T-cell (primary cell): ENCODE measurements at regions not wholly inside any gene's neighbourhood (a gene's known extent, or its start where the extent isn't known, plus 50 kb on each side); places are given as distances from the start of the nearest gene placed in this dataset.

ENCODE experiments used
- ATAC-seq, 4 experiments: fragments of 200-7000 bp in 3 of 4; fragments of 150-1000 bp in 1 of 4; cut with Tn5 transposase; replicated peaks in 1 of 4; 1 replicate in 3 of 4; 2 replicates in 1 of 4; pipeline ENCODE4 v1.10.0; 2021; ENCODE audit warnings: moderate library complexity in 3 of 4, mild to moderate bottlenecking in 2 of 4, moderate number of reproducible peaks in 1 of 4
- CTCF ChIA-PET, 2 donors: fragments of 300-600 bp; sonication (Branson Sonifier 250); formaldehyde crosslinking; loops; one replicate each; lab custom pipeline; 2022; ENCODE audit warnings: antibody characterized with exemption in 2 of 2; lab: Charles Lee
- POLR2A ChIA-PET, 2 donors: fragments of 300-600 bp; sonication (Branson Sonifier 250); formaldehyde crosslinking; loops; one replicate each; lab custom pipeline; 2022; ENCODE audit warnings: antibody characterized with exemption in 2 of 2; lab: Charles Lee
- DNase-seq, 35 experiments: peaks; one replicate each; pipeline versions ENCODE4 v3.0.0 to v3.0.0-alpha.2; 2013 to 2023
- H3K27ac ChIP-seq: one replicate; pipeline ENCODE4 v1.5.1; 2013; ENCODE audit warnings: low read length
- H3K27me3 ChIP-seq, 2 experiments: replicated peaks in 1 of 2; 1 replicate in 1 of 2; 2 replicates in 1 of 2; pipeline versions ENCODE4 v1.6.1 to v1.7.0; 2013; ENCODE audit warnings: low read length in 1 of 2, mixed read lengths in 1 of 2; ENCODE audit not compliant: control insufficient read depth in 2 of 2, insufficient read depth in 2 of 2; ENCODE audit errors: extremely low read depth in 1 of 2
- H3K36me3 ChIP-seq, 2 donors: 1 replicate in 1 of 2; 2 replicates in 1 of 2; pipeline versions ENCODE4 v1.6.1 to v1.7.0; 2013; ENCODE audit warnings: low read length in 1 of 2; ENCODE audit not compliant: control insufficient read depth in 2 of 2, insufficient read depth in 1 of 2; ENCODE audit errors: extremely low read depth in 1 of 2
- H3K4me1 ChIP-seq, 2 experiments: 1 replicate in 1 of 2; 2 replicates in 1 of 2; pipeline versions ENCODE4 v1.6.1 to v1.7.0; 2013; ENCODE audit warnings: low read length in 2 of 2, mixed read lengths in 1 of 2; ENCODE audit not compliant: insufficient read depth in 2 of 2, control insufficient read depth in 1 of 2; ENCODE audit errors: extremely low read depth in 1 of 2
- H3K4me3 ChIP-seq, 2 donors: 1 replicate in 1 of 2; 2 replicates in 1 of 2; pipeline versions ENCODE4 v1.5.1 to v1.7.0; 2013; ENCODE audit warnings: mild to moderate bottlenecking in 2 of 2, low read length in 1 of 2, moderate library complexity in 1 of 2; ENCODE audit not compliant: control insufficient read depth in 1 of 2; ENCODE audit errors: extremely low read depth in 1 of 2
- H3K9me3 ChIP-seq: 2 replicates; pipeline ENCODE4 v1.7.0; 2013
- H3K27ac Mint-ChIP-seq, 2 donors: one replicate each; pipeline ENCODE4 v1.8.0; 2020 to 2021; ENCODE audit warnings: mild to moderate bottlenecking in 2 of 2, mixed read lengths in 2 of 2
- H3K27me3 Mint-ChIP-seq, 2 donors: one replicate each; pipeline ENCODE4 v1.8.0; 2021 to 2022; ENCODE audit warnings: mixed read lengths in 2 of 2
- H3K36me3 Mint-ChIP-seq: one replicate; pipeline ENCODE4 v1.8.0; 2021; ENCODE audit warnings: mixed read lengths
- H3K4me1 Mint-ChIP-seq, 3 donors: one replicate each; pipeline ENCODE4 v1.8.0; 2020 to 2022; ENCODE audit warnings: mixed read lengths in 3 of 3, mild to moderate bottlenecking in 1 of 3
- H3K4me3 Mint-ChIP-seq, 3 donors: one replicate each; pipeline ENCODE4 v1.8.0; 2020 to 2022; ENCODE audit warnings: mild to moderate bottlenecking in 3 of 3, mixed read lengths in 3 of 3, moderate library complexity in 3 of 3
- H3K9me3 Mint-ChIP-seq, 3 donors: one replicate each; pipeline ENCODE4 v1.8.0; 2020 to 2022; ENCODE audit warnings: mixed read lengths in 3 of 3
- WGBS: methylation state at CpG from one replicate; pipeline ENCODE4 v1.1.5; 2013; ENCODE audit warnings: missing lambda C conversion rate; ENCODE audit not compliant: insufficient coverage; 5-methylcytosine and 5-hydroxymethylcytosine counted together

DNA sequence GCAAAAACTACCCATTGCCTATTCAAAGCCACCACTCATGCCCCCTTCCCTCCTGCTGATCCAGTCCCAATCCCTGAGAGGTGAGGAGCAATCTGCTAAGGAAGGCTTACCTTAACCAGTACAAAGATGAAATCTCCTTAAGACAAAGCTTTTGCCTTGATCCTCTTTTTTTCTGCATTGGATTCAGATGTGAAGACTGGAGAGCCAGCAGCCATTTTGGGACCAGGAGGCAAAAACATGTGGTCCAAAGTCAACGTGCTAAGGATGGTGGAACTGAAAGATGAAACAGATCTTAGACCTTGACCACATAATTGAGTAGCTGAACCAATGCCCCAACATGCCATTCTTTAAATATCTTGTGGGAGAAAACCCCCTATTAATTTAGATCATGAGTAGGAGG is 171.4 kb downstream of the IRX5 start:
- H3K9me3 ChIP-seq, result no peaks in the 10 kb centered on the region
- Mint-ChIP-seq H3K36me3 (no peaks in the 10 kb centered on the region), H3K4me3 (no peak overlapping the region), H3K4me1 (no peaks in the 10 kb centered on the region), H3K27me3 (peaks cover 0 to 4% of the 10 kb centered on the region in 2 donors), H3K27ac (no peak overlapping the region), H3K9me3 (peaks cover 4 to 17% (median 8%) of the 10 kb centered on the region in 3 donors)
- H3K27me3 ChIP-seq, result peaks cover 0 to 6% of the 10 kb centered on the region in 2 experiments
- H3K4me3 ChIP-seq, result no peak overlapping the region
- H3K27ac ChIP-seq, result no peak overlapping the region
- WGBS, result no CpG with 5 or more reads among the region's 1 CpG
- ChIA-PET CTCF (no interaction called here), POLR2A (interaction anchor here in 1 of 2 donors (0.5 kb wide), 1 partner anchor 737 kb away, joined by 3 read pairs; no protein-coding TSS in a partner anchor)
- no peaks in the 10 kb centered on the region for H3K36me3 ChIP-seq
- DNase-seq (no peak), ATAC-seq (no peak)
- no peaks in the 10 kb centered on the region for H3K4me1 ChIP-seq

DNA sequence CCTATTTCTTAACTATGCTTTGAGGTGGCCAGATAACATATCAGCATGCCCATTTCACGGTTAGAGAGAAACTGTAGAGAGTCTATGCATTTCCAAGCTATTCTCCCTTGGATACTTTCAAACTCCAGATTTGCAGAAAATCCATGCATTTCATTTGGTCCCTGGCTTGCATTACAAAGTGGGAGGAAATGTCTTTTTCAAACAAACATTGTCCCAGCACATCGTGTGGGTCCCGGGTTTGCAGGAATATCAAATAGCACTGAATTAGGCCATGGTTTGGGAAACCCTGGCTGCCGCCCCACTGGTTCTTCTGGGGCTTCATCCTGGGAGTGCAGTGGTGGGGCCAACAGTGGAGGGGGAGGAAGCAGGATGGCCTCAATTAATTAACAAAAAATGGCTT is 171.9 kb downstream of the IRX5 start:
- no CpG with 5 or more reads among the region's 4 CpGs for WGBS
- Histone ChIP-seq H3K9me3 (no peaks in the 10 kb centered on the region), H3K4me1 (no peaks in the 10 kb centered on the region), H3K36me3 (no peaks in the 10 kb centered on the region), H3K27ac (no peak overlapping the region), H3K4me3 (no peak overlapping the region), H3K27me3 (peaks cover 0 to 6% of the 10 kb centered on the region in 2 experiments)
- Mint-ChIP-seq H3K36me3 (no peaks in the 10 kb centered on the region), H3K4me1 (no peaks in the 10 kb centered on the region), H3K9me3 (peaks cover 4 to 17% (median 8%) of the 10 kb centered on the region in 3 donors), H3K27me3 (peaks cover 0 to 7% of the 10 kb centered on the region in 2 donors), H3K4me3 (no peak overlapping the region), H3K27ac (no peak overlapping the region)
- CTCF ChIA-PET, result no interaction called here
- POLR2A ChIA-PET, result no interaction called here
- no peak for ATAC-seq
- no peak for DNase-seq

DNA sequence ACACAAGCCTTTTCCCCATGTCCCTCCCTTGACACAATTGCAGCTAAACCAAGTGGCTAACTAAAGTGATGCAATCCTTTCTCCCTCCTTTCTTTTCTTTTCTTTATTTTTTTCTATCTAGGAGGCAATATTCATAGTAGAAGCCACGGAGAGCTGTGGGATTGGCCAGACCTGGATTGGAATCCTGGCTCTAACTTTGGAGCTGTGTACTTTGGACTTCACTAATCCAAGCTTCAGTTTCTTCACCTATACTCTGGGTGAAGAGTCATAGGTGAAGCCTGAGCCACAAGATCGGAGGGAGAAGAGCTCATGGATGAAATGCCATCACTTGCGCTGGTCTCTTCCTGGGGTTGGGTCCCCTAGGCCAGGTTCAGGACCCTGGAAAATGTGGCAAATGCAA is 177.2 kb downstream of the IRX5 start:
- WGBS, result 78% methylated on average over 2 of the region's 3 CpGs
- Histone ChIP-seq H3K27ac (no peak overlapping the region), H3K36me3 (no peaks in the 10 kb centered on the region), H3K9me3 (no peaks in the 10 kb centered on the region), H3K4me1 (no peaks in the 10 kb centered on the region), H3K4me3 (no peak overlapping the region), H3K27me3 (no peaks in the 10 kb centered on the region)
- H3K9me3 Mint-ChIP-seq, result peaks cover 0 to 4% (median 0%) of the 10 kb centered on the region in 3 donors
- H3K27ac Mint-ChIP-seq, result no peak overlapping the region
- no peaks in the 10 kb centered on the region for H3K36me3 Mint-ChIP-seq
- ATAC-seq (no peak), DNase-seq (no peak)
- no peak overlapping the region for H3K4me3 Mint-ChIP-seq
- no peaks in the 10 kb centered on the region for H3K4me1 Mint-ChIP-seq
- H3K27me3 Mint-ChIP-seq, result peaks cover 0 to 11% of the 10 kb centered on the region in 2 donors
- ChIA-PET POLR2A (no interaction called here), CTCF (no interaction called here)

DNA sequence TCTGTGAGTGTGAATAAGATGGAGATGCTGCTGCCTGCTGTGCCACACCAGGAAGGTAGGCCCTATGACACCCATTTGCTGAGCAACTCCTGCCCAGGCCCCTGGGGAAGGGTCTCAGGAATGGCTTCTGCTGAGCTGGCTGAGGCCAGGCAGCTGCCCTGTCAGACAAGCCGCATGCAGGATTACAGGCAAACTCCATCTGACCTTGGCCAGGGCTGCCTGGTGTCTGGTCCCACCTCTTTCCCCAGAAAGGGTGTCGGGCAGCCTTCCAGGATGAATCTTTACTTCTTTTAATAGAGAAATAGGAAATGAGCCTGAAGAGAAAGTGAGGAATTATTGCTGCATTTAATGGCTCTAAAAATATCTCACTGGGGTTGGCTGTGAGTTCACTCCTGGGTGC is 182.5 kb downstream of the IRX5 start:
- Mint-ChIP-seq H3K27ac (no peak overlapping the region), H3K27me3 (no peaks in the 10 kb centered on the region), H3K4me3 (no peak overlapping the region), H3K9me3 (no peaks in the 10 kb centered on the region), H3K4me1 (no peaks in the 10 kb centered on the region), H3K36me3 (no peaks in the 10 kb centered on the region)
- H3K4me1 ChIP-seq, result no peaks in the 10 kb centered on the region
- ChIA-PET CTCF (no interaction called here), POLR2A (no interaction called here)
- H3K27me3 ChIP-seq, result peaks cover 0 to 4% of the 10 kb centered on the region in 2 experiments
- H3K36me3 ChIP-seq, result no peaks in the 10 kb centered on the region
- no peak overlapping the region for H3K4me3 ChIP-seq
- DNase-seq (no peak), ATAC-seq (no peak)
- no peaks in the 10 kb centered on the region for H3K9me3 ChIP-seq
- no CpG with 5 or more reads among the region's 2 CpGs for WGBS
- no peak overlapping the region for H3K27ac ChIP-seq

DNA sequence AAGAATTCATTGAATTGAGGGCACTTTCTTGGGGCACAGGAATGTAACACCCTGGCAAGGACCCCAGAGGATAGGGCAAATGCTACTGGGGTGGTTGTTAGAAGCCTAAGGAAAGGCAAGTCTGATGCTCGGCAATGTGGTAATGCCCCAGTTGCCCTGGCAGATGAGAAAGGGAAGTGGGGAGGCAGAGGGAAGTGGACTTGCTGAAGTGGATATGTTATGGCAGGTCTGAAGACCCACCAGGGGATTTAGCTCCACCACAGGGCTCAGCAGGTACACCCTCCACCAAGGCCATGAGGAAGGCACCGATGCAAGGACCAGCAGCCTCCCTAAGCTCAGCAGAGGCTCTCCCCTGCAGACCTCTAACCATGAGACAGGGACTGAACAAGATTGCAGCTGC is 184.8 kb downstream of the IRX5 start:
- Mint-ChIP-seq H3K27ac (no peak overlapping the region), H3K4me1 (no peaks in the 10 kb centered on the region), H3K4me3 (no peak overlapping the region), H3K36me3 (no peaks in the 10 kb centered on the region), H3K27me3 (peaks cover 0 to 3% of the 10 kb centered on the region in 2 donors), H3K9me3 (peaks cover 0 to 3% (median 0%) of the 10 kb centered on the region in 3 donors)
- Histone ChIP-seq H3K36me3 (no peaks in the 10 kb centered on the region), H3K9me3 (no peaks in the 10 kb centered on the region), H3K27ac (no peak overlapping the region), H3K4me1 (no peaks in the 10 kb centered on the region), H3K27me3 (peaks cover 0 to 8% of the 10 kb centered on the region in 2 experiments), H3K4me3 (no peak overlapping the region)
- ChIA-PET CTCF (no interaction called here), POLR2A (no interaction called here)
- WGBS, result 63% methylated on average over 2 of the region's 2 CpGs
- ATAC-seq (no peak), DNase-seq (no peak)

DNA sequence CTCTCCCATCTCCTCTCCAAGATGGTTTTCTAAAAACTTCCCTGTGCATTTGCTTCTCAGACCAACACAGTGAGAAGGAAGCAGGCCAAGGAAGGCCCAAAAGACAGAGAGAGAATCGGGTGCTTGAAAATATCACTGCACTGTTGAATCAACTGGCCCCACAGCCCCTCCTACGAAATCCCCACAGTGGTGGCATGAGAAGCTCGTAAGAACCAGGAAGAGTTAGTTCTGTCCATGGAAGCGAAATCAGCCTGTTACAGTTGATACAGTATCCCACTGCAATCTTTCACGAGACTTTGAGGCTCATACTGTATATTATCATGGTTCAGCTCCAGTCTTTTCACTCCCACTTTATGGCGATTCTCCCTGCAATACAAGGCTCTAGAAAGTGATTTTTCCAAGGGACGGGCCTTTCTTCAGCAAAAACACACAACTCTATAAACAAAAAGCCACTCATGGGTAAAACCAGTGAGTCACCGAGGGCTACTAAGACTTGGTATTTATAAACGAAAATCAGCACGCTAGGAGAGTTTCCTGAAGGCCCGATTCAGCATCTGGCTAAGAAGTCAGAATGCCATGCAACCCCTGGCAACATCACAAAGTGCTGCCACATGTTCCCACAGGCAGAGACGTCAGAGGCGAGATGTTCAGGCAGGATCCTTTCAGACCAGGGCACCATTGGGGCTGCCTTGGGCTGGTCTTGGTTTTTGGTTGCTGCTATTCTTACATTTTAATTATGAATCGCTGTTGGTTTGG is 185.7 kb downstream of the IRX5 start:
- H3K27me3 ChIP-seq, result peaks cover 0 to 9% of the 10 kb centered on the region in 2 experiments
- H3K27ac ChIP-seq, result no peak overlapping the region
- Mint-ChIP-seq H3K4me1 (no peaks in the 10 kb centered on the region), H3K4me3 (no peak overlapping the region), H3K36me3 (no peaks in the 10 kb centered on the region), H3K27me3 (peaks cover 0 to 3% of the 10 kb centered on the region in 2 donors), H3K9me3 (peaks cover 0 to 3% (median 0%) of the 10 kb centered on the region in 3 donors), H3K27ac (no peak overlapping the region)
- 63% methylated on average over 10 of the region's 14 CpGs for WGBS
- ChIA-PET CTCF (no interaction called here), POLR2A (no interaction called here)
- DNase-seq (no peak), ATAC-seq (no peak)
- H3K9me3 ChIP-seq, result no peaks in the 10 kb centered on the region
- H3K4me3 ChIP-seq, result no peak overlapping the region
- no peaks in the 10 kb centered on the region for H3K4me1 ChIP-seq
- no peaks in the 10 kb centered on the region for H3K36me3 ChIP-seq
